Endodermal cell (in vitro differentiated cells): ENCODE measurements at regions not wholly inside any gene's neighbourhood (a gene's known extent, or its start where the extent isn't known, plus 50 kb on each side); places are given as distances from the start of the nearest gene placed in this dataset.
"Not testable (repeated sequence)": the region's sequence is repeated elsewhere in the genome, so short reads cannot be mapped to it uniquely, and the experiment has no call there.

ENCODE experiments used
- DNase-seq: peaks from one replicate; pipeline ENCODE4 v3.0.0-alpha.2; 2017
- H3K27ac ChIP-seq: 2 replicates; pipeline ENCODE4 v1.5.1; 2013; ENCODE audit warnings: mild to moderate bottlenecking, low read depth, low read length, moderate library complexity
- H3K27me3 ChIP-seq: 2 replicates; pipeline ENCODE4 v1.6.1; 2013; ENCODE audit warnings: mild to moderate bottlenecking, low read length, moderate library complexity; ENCODE audit not compliant: insufficient read depth, control insufficient read depth, poor library complexity, severe bottlenecking
- H3K36me3 ChIP-seq: 2 replicates; pipeline ENCODE4 v1.7.0; 2013; ENCODE audit warnings: mild to moderate bottlenecking, low read length, moderate library complexity; ENCODE audit not compliant: control insufficient read depth, insufficient read depth
- H3K4me1 ChIP-seq: one replicate; pipeline ENCODE4 v1.7.0; 2013; ENCODE audit warnings: low read length; ENCODE audit not compliant: control insufficient read depth, insufficient read depth
- H3K4me3 ChIP-seq: 2 replicates; pipeline ENCODE4 v1.5.1; 2013; ENCODE audit warnings: mild to moderate bottlenecking, low read length, moderate library complexity
- H3K9ac ChIP-seq: 2 replicates; pipeline ENCODE4 v1.6.1; 2013; ENCODE audit warnings: mild to moderate bottlenecking, low read length, moderate library complexity; ENCODE audit not compliant: poor library complexity, severe bottlenecking; ENCODE audit errors: extremely low read depth
- H3K9me3 ChIP-seq: 2 replicates; pipeline ENCODE4 v1.6.1; 2013; ENCODE audit warnings: mild to moderate bottlenecking, low read length, moderate library complexity; ENCODE audit not compliant: control insufficient read depth
- H3K27ac Mint-ChIP-seq: 2 replicates; pipeline ENCODE4 v1.8.0; 2020; ENCODE audit warnings: mixed read lengths
- H3K27me3 Mint-ChIP-seq: 2 replicates; pipeline ENCODE4 v1.8.0; 2021; ENCODE audit warnings: mild to moderate bottlenecking, mixed read lengths; ENCODE audit not compliant: insufficient read depth
- H3K36me3 Mint-ChIP-seq: 2 replicates; pipeline ENCODE4 v1.8.0; 2020; ENCODE audit warnings: low read depth, mixed read lengths
- H3K4me1 Mint-ChIP-seq: 2 replicates; pipeline ENCODE4 v1.8.0; 2020; ENCODE audit warnings: mixed read lengths
- H3K4me3 Mint-ChIP-seq: 2 replicates; pipeline ENCODE4 v1.8.0; 2020; ENCODE audit warnings: mild to moderate bottlenecking, moderate library complexity, mixed read lengths
- H3K9me3 Mint-ChIP-seq: 2 replicates; pipeline ENCODE4 v1.8.0; 2020; ENCODE audit warnings: mild to moderate bottlenecking, mixed read lengths
- WGBS, 2 experiments: methylation state at CpG; one replicate each; pipeline versions ENCODE4 v1.1.5 to v1.1.7; 2013; ENCODE audit warnings: missing lambda C conversion rate in 2 of 2, mixed read lengths in 1 of 2; ENCODE audit not compliant: insufficient coverage in 1 of 2, insufficient read length in 1 of 2; 5-methylcytosine and 5-hydroxymethylcytosine counted together
- TF ChIP-seq, protein P1 (sequence below): fragments of 200-600 bp; sonication (generic); conservative IDR thresholded peaks from 2 replicates; pipeline ENCODE4 v1.5.0; 2021; ENCODE audit warnings: antibody characterized with exemption, mild to moderate bottlenecking

DNA sequence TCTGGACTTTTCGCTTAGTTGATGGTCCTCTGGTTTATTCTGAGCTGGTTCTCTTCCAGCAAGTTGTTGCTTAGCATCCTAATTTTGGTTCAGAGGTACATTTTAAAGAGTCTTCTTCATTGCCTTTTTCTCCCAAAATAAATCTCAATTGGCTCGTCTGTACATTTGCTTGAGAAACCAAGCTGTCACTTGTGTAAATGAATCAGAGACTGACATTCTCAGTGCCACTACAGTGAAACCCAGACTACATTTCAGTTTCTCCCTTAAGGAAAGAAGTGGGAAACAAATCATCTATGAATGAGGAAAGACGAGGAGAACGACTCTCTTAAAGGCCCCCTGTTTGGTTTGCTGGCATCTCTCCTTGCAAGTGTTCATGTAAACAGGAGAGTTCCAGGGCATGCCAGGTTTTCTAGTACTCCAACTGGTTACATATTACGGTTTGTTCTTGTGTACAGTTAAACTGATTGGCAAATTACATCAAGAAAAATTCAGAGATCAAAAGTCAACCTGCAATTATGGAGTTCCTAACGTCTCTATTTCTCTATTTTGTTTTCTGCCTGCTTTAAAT, 654.6 kb downstream of the SH2D4B start:
- H3K9ac ChIP-seq: no peak overlapping the region
- TF ChIP-seq, protein P1, sequence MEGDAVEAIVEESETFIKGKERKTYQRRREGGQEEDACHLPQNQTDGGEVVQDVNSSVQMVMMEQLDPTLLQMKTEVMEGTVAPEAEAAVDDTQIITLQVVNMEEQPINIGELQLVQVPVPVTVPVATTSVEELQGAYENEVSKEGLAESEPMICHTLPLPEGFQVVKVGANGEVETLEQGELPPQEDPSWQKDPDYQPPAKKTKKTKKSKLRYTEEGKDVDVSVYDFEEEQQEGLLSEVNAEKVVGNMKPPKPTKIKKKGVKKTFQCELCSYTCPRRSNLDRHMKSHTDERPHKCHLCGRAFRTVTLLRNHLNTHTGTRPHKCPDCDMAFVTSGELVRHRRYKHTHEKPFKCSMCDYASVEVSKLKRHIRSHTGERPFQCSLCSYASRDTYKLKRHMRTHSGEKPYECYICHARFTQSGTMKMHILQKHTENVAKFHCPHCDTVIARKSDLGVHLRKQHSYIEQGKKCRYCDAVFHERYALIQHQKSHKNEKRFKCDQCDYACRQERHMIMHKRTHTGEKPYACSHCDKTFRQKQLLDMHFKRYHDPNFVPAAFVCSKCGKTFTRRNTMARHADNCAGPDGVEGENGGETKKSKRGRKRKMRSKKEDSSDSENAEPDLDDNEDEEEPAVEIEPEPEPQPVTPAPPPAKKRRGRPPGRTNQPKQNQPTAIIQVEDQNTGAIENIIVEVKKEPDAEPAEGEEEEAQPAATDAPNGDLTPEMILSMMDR: no peak
- Mint-ChIP-seq H3K9me3 (peaks cover 5% of the 10 kb centered on the region), H3K4me3 (no peak overlapping the region), H3K27me3 (no peaks in the 10 kb centered on the region), H3K36me3 (no peaks in the 10 kb centered on the region), H3K4me1 (peaks cover 7% of the 10 kb centered on the region), H3K27ac (no peak overlapping the region)
- no peak overlapping the region for H3K4me3 ChIP-seq
- H3K4me1 ChIP-seq: peaks cover 8% of the 10 kb centered on the region
- peaks cover 4% of the 10 kb centered on the region for H3K9me3 ChIP-seq
- H3K36me3 ChIP-seq: no peaks in the 10 kb centered on the region
- no peak overlapping the region for H3K27ac ChIP-seq
- no peaks in the 10 kb centered on the region for H3K27me3 ChIP-seq
- WGBS, 2 experiments: 94% methylated on average over 3 to 6 of the region's 6 CpGs
- DNase-seq: no peak

DNA sequence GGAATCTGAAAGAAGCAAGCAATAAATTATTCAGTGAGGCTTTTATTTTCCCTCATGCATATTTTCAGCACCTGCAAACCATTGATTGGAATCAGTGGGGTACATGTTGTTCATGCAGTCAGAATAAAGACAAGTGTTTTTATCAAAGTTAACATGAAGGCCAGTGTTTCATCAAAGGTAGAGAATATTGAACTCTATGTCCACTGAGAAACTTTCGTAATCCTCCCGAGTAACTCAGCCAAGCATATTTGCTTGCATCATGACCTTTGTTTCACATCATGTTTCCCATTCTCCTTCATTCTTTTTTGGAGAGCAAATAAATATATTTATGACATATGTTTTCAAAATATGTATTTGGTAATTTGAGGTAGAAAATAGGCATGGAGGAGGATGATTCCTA, 663.1 kb downstream of the SH2D4B start:
- Mint-ChIP-seq H3K4me3 (no peak overlapping the region), H3K27me3 (no peaks in the 10 kb centered on the region), H3K27ac (no peak overlapping the region), H3K4me1 (peaks cover 7% of the 10 kb centered on the region), H3K36me3 (no peaks in the 10 kb centered on the region), H3K9me3 (no peaks in the 10 kb centered on the region)
- no peak for DNase-seq
- H3K36me3 ChIP-seq: no peaks in the 10 kb centered on the region
- no peak overlapping the region for H3K4me3 ChIP-seq
- H3K9ac ChIP-seq: no peak overlapping the region
- WGBS, 2 experiments: 86 to 100% methylated on average over 1 to 2 of the region's 2 CpGs
- TF ChIP-seq, protein P1: no peak
- no peaks in the 10 kb centered on the region for H3K27me3 ChIP-seq
- H3K4me1 ChIP-seq: peaks cover 7% of the 10 kb centered on the region
- H3K27ac ChIP-seq: no peak overlapping the region
- H3K9me3 ChIP-seq: no peaks in the 10 kb centered on the region

DNA sequence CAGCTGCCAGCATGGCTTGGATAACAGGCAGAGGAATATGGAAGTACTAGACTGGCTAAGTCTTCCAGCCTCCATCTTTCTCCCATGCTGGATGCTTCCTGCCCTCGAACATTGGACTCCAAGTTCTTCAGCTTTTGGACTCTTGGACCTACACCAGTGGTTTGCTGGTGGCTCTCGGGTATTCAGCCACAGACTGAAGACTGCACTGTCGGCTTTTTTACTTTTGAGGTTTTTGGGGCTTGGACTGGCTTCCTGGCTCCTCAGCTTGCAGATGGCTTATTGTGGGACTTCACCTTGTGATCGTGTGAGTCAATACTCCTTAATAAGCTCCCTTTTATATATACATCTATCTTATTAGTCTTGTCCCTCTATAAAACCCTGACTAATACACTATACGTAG, 667.6 kb upstream of the NRG3 start:
- not testable (repeated sequence) for H3K4me3 ChIP-seq, H3K4me1 Mint-ChIP-seq, H3K36me3 ChIP-seq, H3K9ac ChIP-seq, H3K27ac ChIP-seq, H3K4me1 ChIP-seq, H3K27ac Mint-ChIP-seq, H3K9me3 Mint-ChIP-seq, H3K4me3 Mint-ChIP-seq, H3K27me3 Mint-ChIP-seq, H3K9me3 ChIP-seq, H3K27me3 ChIP-seq, DNase-seq, H3K36me3 Mint-ChIP-seq
- WGBS, 2 experiments: 96 to 100% methylated on average over 4 of the region's 5 CpGs

DNA sequence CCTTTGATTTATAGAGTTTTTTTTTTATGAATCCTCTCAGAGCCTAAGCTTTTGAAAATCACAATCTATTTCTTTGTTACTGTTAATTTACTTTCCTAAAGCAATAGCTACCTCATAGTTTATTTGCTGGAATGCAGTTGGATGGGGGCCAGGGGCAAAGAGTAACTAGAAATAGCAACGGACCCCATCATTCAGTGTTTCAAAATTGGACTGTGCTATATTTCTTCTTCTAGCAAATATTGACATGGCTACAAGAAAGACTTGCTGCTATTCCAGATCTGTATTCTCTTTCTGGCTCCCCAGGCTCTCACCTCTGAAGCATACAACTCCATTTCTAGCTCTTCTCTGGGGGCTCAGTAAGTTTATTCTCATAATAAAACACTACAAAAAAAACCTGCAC, 661.6 kb upstream of the NRG3 start:
- no peak overlapping the region for H3K4me3 Mint-ChIP-seq
- 89% methylated on average over 1 of the region's 1 CpG; no CpG with 5 or more reads in 1 of the 2 experiments for WGBS, 2 experiments
- Histone ChIP-seq H3K9me3 (no peaks in the 10 kb centered on the region), H3K36me3 (no peaks in the 10 kb centered on the region), H3K27me3 (no peaks in the 10 kb centered on the region), H3K27ac (no peak overlapping the region), H3K4me1 (no peaks in the 10 kb centered on the region), H3K4me3 (no peak overlapping the region), H3K9ac (no peak overlapping the region)
- no peak overlapping the region for H3K27ac Mint-ChIP-seq
- TF ChIP-seq, protein P1: no peak
- DNase-seq: no peak
- no peaks in the 10 kb centered on the region for H3K36me3 Mint-ChIP-seq
- no peaks in the 10 kb centered on the region for H3K9me3 Mint-ChIP-seq
- H3K27me3 Mint-ChIP-seq: no peaks in the 10 kb centered on the region
- H3K4me1 Mint-ChIP-seq: peaks cover 6% of the 10 kb centered on the region
